Aorta (tissue), 5 donors: ENCODE measurements at regions not wholly inside any gene's neighbourhood (a gene's known extent, or its start where the extent isn't known, plus 50 kb on each side); places are given as distances from the start of the nearest gene placed in this dataset.
A peak's percentile ranks its signal among the peaks of the same experiment; 100 is the strongest.

ENCODE experiments used
- ATAC-seq: fragments of 200-7000 bp; cut with Tn5 transposase; one replicate; pipeline ENCODE4 v1.9.1; 2022; ENCODE audit warnings: moderate library complexity; ENCODE audit not compliant: low FRiP score
- DNase-seq, 2 donors: peaks; one replicate each; pipeline ENCODE4 v3.0.0-alpha.2; 2020
- H3K27ac ChIP-seq, 2 donors: one replicate each; pipeline ENCODE4 v1.5.1; 2013; ENCODE audit warnings: low read length in 2 of 2, mild to moderate bottlenecking in 2 of 2, moderate library complexity in 2 of 2, control low read depth in 1 of 2, inconsistent platforms in 1 of 2, low read depth in 1 of 2
- H3K27me3 ChIP-seq, 2 donors: one replicate each; pipeline ENCODE4 v1.6.1; 2013; ENCODE audit warnings: control low read depth in 1 of 2, low read length in 1 of 2, mild to moderate bottlenecking in 1 of 2, moderate library complexity in 1 of 2; ENCODE audit not compliant: insufficient read depth in 2 of 2, control insufficient read depth in 1 of 2
- H3K36me3 ChIP-seq, 2 donors: one replicate each; pipeline ENCODE4 v1.6.1; 2013; ENCODE audit warnings: control low read depth in 1 of 2, low read length in 1 of 2, mild to moderate bottlenecking in 1 of 2; ENCODE audit not compliant: insufficient read depth in 2 of 2, control insufficient read depth in 1 of 2
- H3K4me1 ChIP-seq, 2 donors: one replicate each; pipeline ENCODE4 v1.6.1; 2013; ENCODE audit warnings: low read length in 2 of 2, control low read depth in 1 of 2, mild to moderate bottlenecking in 1 of 2, moderate library complexity in 1 of 2; ENCODE audit not compliant: insufficient read depth in 2 of 2, control insufficient read depth in 1 of 2
- H3K4me3 ChIP-seq, 2 donors: one replicate each; pipeline ENCODE4 v1.5.1; 2013; ENCODE audit warnings: low read length in 2 of 2, control low read depth in 1 of 2, mild to moderate bottlenecking in 1 of 2
- H3K9me3 ChIP-seq: one replicate; pipeline ENCODE4 v1.6.1; 2013; ENCODE audit warnings: mild to moderate bottlenecking, low read length; ENCODE audit not compliant: control insufficient read depth
- WGBS, 2 donors: extraction: QIAGEN DNeasy Blood & Tissue Kit; methylation state at CpG; one replicate each; pipeline ENCODE4 v1.1.7; 2013; 5-methylcytosine and 5-hydroxymethylcytosine counted together
- intact Hi-C, 2 donors: fragments of 100-400 bp; cut with DNase I; formaldehyde crosslinking; loops; one replicate each; pipeline versions ENCODE4 v1.14.2 to v1.15.0; 2022
- donor health status: healthy with polysubstance abuse.
- donor health status: Bipolar disorder and iron deficiency.
- donor health status: DM: no; HTN: no; CAD: no.
- donor health status: DM: no; HTN: no; CAD: no.
- donor health status: DM: yes; HTN: yes; CAD: no.

- 21 to 24% methylated on average over 7 of the region's 7 CpGs for WGBS, 2 donors
- ATAC-seq: no peak
Measured at GRCh38 chr18:65235966-65236624, 514.7 kb upstream of the CDH7 start.

GRCh38 chr18:65230311-65230710, 520.5 kb upstream of the CDH7 start:
- WGBS, 2 donors: 66 to 75% methylated on average over 4 of the region's 4 CpGs
- H3K27ac ChIP-seq: no peak overlapping the region
- no peaks in the 10 kb centered on the region for H3K4me1 ChIP-seq
- H3K27me3 ChIP-seq: no peaks in the 10 kb centered on the region
- H3K4me3 ChIP-seq: no peak overlapping the region
- DNase-seq (no peak), ATAC-seq (no peak)
- no peaks in the 10 kb centered on the region for H3K36me3 ChIP-seq
- no peaks in the 10 kb centered on the region for H3K9me3 ChIP-seq
- intact Hi-C loops: no loop called here

More at GRCh38 chr18:65235966-65236624, 514.7 kb upstream of the CDH7 start:
- Histone ChIP-seq H3K4me3 (no peak overlapping the region), H3K27ac (no peak overlapping the region), H3K27me3 (no peaks in the 10 kb centered on the region), H3K36me3 (no peaks in the 10 kb centered on the region), H3K4me1 (no peaks in the 10 kb centered on the region), H3K9me3 (no peaks in the 10 kb centered on the region)
- DNase-seq: no peak
- intact Hi-C loops: no loop called here

GRCh38 chr18:65227970-65228369, 522.8 kb upstream of the CDH7 start:
- Histone ChIP-seq H3K27me3 (no peaks in the 10 kb centered on the region), H3K36me3 (no peaks in the 10 kb centered on the region), H3K9me3 (no peaks in the 10 kb centered on the region), H3K4me1 (no peaks in the 10 kb centered on the region), H3K27ac (no peak overlapping the region), H3K4me3 (no peak overlapping the region)
- intact Hi-C loops: no loop called here
- WGBS, 2 donors: 82 to 87% methylated on average over 3 of the region's 3 CpGs
- DNase-seq (no peak), ATAC-seq (no peak)

DNA sequence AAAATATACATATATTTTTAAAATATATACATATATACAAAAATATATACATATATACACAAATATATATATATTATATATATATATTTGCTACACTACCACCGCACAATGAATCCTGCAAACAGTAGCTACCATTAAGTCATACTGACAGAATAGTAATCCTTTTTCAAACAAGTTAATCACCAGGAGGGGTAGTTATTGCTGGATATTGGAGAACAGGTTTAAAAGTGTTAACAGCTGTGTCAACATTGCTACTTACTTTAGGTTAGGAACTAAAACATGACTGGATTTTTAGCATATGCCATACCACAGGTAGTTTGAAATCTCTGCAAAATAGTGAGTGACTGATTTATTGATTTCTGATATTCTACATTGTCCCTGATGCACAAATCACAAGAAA, 529.1 kb upstream of the CDH7 start:
- no peaks in the 10 kb centered on the region for H3K36me3 ChIP-seq
- no peaks in the 10 kb centered on the region for H3K4me1 ChIP-seq
- no peak overlapping the region for H3K4me3 ChIP-seq
- DNase-seq: no peak
- ATAC-seq: no peak
- intact Hi-C loops: no loop called here
- no peaks in the 10 kb centered on the region for H3K27me3 ChIP-seq
- no peaks in the 10 kb centered on the region for H3K9me3 ChIP-seq
- H3K27ac ChIP-seq: no peak overlapping the region
- 52 to 58% methylated on average over 1 of the region's 1 CpG for WGBS, 2 donors

DNA sequence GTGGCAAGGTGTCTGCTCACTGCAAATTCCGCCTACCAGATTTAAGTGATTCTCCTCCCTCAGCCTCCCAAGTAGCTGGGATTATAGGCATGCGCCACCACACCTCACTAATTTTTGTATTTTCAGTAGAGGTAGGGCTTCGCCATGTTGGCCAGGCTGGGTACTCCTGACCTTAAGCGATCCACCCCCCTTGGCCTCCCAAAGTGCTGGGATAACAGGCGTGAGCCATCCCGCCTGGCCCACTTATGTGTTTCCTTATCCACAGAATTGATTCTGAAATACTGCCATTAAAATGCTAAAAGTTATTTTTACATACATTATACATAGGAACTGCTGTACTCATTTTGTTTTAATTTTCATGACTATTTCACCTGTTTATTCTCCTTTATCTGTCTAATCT, 529.7 kb upstream of the CDH7 start:
- 92 to 96% methylated on average over 6 of the region's 6 CpGs for WGBS, 2 donors
- Histone ChIP-seq H3K9me3 (no peaks in the 10 kb centered on the region), H3K36me3 (no peaks in the 10 kb centered on the region), H3K27ac (no peak overlapping the region), H3K27me3 (no peaks in the 10 kb centered on the region), H3K4me3 (no peak overlapping the region), H3K4me1 (no peaks in the 10 kb centered on the region)
- no peak for ATAC-seq
- intact Hi-C loops: no loop called here
- no peak for DNase-seq

GRCh38 chr18:65215865-65216466, 534.8 kb upstream of the CDH7 start:
- H3K9me3 ChIP-seq: peaks cover 1% of the 10 kb centered on the region
- intact Hi-C loops: no loop called here
- no peaks in the 10 kb centered on the region for H3K36me3 ChIP-seq
- H3K4me3 ChIP-seq: no peak overlapping the region
- WGBS, 2 donors: 57 to 64% methylated on average over 11 of the region's 11 CpGs
- no peaks in the 10 kb centered on the region for H3K4me1 ChIP-seq
- H3K27me3 ChIP-seq: no peaks in the 10 kb centered on the region
- ATAC-seq (no peak), DNase-seq (no peak)
- no peak overlapping the region for H3K27ac ChIP-seq

- no peaks in the 10 kb centered on the region for H3K4me1 ChIP-seq
- intact Hi-C loops: no loop called here
- DNase-seq: no peak
- peaks cover 1% of the 10 kb centered on the region for H3K9me3 ChIP-seq
- no peaks in the 10 kb centered on the region for H3K36me3 ChIP-seq
- H3K4me3 ChIP-seq: no peak overlapping the region
- ATAC-seq: no peak
- no peak overlapping the region for H3K27ac ChIP-seq
- 87% methylated on average over 3 of the region's 3 CpGs for WGBS, 2 donors
- H3K27me3 ChIP-seq: no peaks in the 10 kb centered on the region
Measured at GRCh38 chr18:65214456-65214855, 536.4 kb upstream of the CDH7 start.

DNA sequence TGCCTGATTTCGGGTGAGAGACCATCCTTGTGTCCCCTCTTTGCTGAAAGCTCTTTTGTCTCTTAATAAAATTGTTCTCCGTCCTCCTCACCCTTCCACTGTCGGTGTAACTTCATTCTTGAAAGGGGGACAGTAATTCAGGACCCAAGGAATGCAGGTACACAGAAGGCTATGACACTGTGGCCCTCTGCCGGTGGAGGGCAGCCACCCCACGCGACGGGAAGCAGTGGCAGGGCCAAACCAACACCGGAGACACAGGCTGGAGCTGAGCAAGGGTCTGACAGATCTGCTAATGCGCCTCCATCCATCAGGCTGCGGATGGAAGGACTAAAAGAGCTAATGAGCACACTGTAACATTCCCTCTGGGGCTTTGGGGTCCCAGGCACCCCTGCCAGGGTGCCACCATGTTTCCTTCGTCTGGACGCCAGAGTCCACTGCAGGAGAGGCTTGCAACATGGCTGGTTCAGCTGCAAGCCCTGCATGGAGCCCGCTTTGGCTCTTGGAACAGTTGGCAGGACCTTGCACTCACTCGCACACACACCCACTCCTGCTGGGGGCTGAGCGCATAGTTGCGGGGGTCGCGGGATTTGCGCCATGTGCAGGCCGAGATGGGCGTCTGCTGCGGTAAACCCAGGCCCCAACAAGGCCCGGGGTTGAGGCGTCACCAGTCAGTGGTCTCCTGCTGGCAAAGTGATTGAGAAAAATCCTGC, 544.1 kb upstream of the CDH7 start:
- no peaks in the 10 kb centered on the region for H3K36me3 ChIP-seq
- peak; percentile 48 for ATAC-seq
- peak; percentile 35 to 62 for DNase-seq

GRCh38 chr18:65202091-65202490, 548.7 kb upstream of the CDH7 start:
- no peaks in the 10 kb centered on the region for H3K36me3 ChIP-seq
- 77 to 81% methylated on average over 4 of the region's 4 CpGs for WGBS, 2 donors
- ATAC-seq (no peak), DNase-seq (no peak)
- no peaks in the 10 kb centered on the region for H3K27me3 ChIP-seq
- H3K9me3 ChIP-seq: no peaks in the 10 kb centered on the region
- intact Hi-C loops: no loop called here
- H3K4me1 ChIP-seq: no peaks in the 10 kb centered on the region
- no peak overlapping the region for H3K4me3 ChIP-seq
- H3K27ac ChIP-seq: no peak overlapping the region

More for the DNA sequence above, 544.1 kb upstream of the CDH7 start:
- 87 to 88% methylated on average over 24 of the region's 24 CpGs for WGBS, 2 donors
- H3K4me3 ChIP-seq: no peak overlapping the region
- intact Hi-C loops: no loop called here
- H3K4me1 ChIP-seq: no peaks in the 10 kb centered on the region
- H3K9me3 ChIP-seq: no peaks in the 10 kb centered on the region
- H3K27me3 ChIP-seq: no peaks in the 10 kb centered on the region
- no peak overlapping the region for H3K27ac ChIP-seq
